ENCODE measurements at regions not wholly inside any gene's neighbourhood (a gene's known extent, or its start where the extent isn't known, plus 50 kb on each side); places are given as distances from the start of the nearest gene placed in this dataset.

GRCh38 chr16:79972053-79972704, 371.6 kb upstream of the MAF start:
- Histone ChIP-seq H3K36me3 (replicated peaks in 1 of 2) (no peaks in the 10 kb centered on the region), H3K27me3 (no peaks in the 10 kb centered on the region), H3K9me3 (replicated peaks in 1 of 3) (no peaks in the 10 kb centered on the region), H3K4me3 (no peak overlapping the region), H3K27ac (no peak overlapping the region), H3K4me1 (replicated peaks in 1 of 2) (no peaks in the 10 kb centered on the region)
- 28 to 44% (median 32%) methylated on average over 4 of the region's 4 CpGs for WGBS, 4 donors
- TF ChIP-seq CTCF (IDR thresholded peaks at IDR 0.05), result no peak
- no peak for TF ChIP-seq POLR2A (IDR thresholded peaks at IDR 0.05)
- intact Hi-C loops (cut with DNase I), result no loop called here
- DNase-seq, result peak in 3 of 7 donors; percentile 37 to 59 (median 54)

- DNase-seq, result no peak
- Histone ChIP-seq H3K4me3 (no peak overlapping the region), H3K36me3 (replicated peaks in 1 of 2) (no peaks in the 10 kb centered on the region), H3K9me3 (replicated peaks in 1 of 3) (no peaks in the 10 kb centered on the region), H3K4me1 (replicated peaks in 1 of 2) (no peaks in the 10 kb centered on the region), H3K27ac (no peak overlapping the region), H3K27me3 (no peaks in the 10 kb centered on the region)
- intact Hi-C loops (cut with DNase I), result no loop called here
- TF ChIP-seq CTCF (IDR thresholded peaks at IDR 0.05) (no peak), POLR2A (IDR thresholded peaks at IDR 0.05) (no peak)
Measured at GRCh38 chr16:79971237-79971572, 370.7 kb upstream of the MAF start.

- H3K27me3 ChIP-seq, result no peaks in the 10 kb centered on the region
- 53 to 58% (median 56%) methylated on average over 10 of the region's 10 CpGs for WGBS, 4 donors
- H3K36me3 ChIP-seq (replicated peaks in 1 of 2), result no peaks in the 10 kb centered on the region
- no peaks in the 10 kb centered on the region for H3K4me1 ChIP-seq (replicated peaks in 1 of 2)
- H3K9me3 ChIP-seq (replicated peaks in 1 of 3), result no peaks in the 10 kb centered on the region
- H3K27ac ChIP-seq, result peak overlapping the region in 2 of 5 donors; percentile 21 to 27
- H3K4me3 ChIP-seq, result no peak overlapping the region
- TF ChIP-seq POLR2A (IDR thresholded peaks at IDR 0.05) (no peak), CTCF (IDR thresholded peaks at IDR 0.05) (no peak)
- intact Hi-C loops (cut with DNase I), result no loop called here
- peak; percentile 41 to 78 (median 53) for DNase-seq
Measured at GRCh38 chr16:79970551-79971236, 370.2 kb upstream of the MAF start.

GRCh38 chr16:79970087-79970486, 369.6 kb upstream of the MAF start:
- intact Hi-C loops (cut with DNase I), result no loop called here
- Histone ChIP-seq H3K4me3 (no peak overlapping the region), H3K27me3 (no peaks in the 10 kb centered on the region), H3K27ac (peak overlapping the region in 1 of 5 donors; percentile 21), H3K4me1 (replicated peaks in 1 of 2) (no peaks in the 10 kb centered on the region), H3K9me3 (replicated peaks in 1 of 3) (no peaks in the 10 kb centered on the region), H3K36me3 (replicated peaks in 1 of 2) (no peaks in the 10 kb centered on the region)
- 63 to 71% (median 66%) methylated on average over 3 of the region's 3 CpGs for WGBS, 4 donors
- no peak for DNase-seq
- no peak for TF ChIP-seq CTCF (IDR thresholded peaks at IDR 0.05)
- no peak for TF ChIP-seq POLR2A (IDR thresholded peaks at IDR 0.05)
